ENCODE measurements at regions not wholly inside any gene's neighbourhood (a gene's known extent, or its start where the extent isn't known, plus 50 kb on each side); places are given as distances from the start of the nearest gene placed in this dataset.

DNA sequence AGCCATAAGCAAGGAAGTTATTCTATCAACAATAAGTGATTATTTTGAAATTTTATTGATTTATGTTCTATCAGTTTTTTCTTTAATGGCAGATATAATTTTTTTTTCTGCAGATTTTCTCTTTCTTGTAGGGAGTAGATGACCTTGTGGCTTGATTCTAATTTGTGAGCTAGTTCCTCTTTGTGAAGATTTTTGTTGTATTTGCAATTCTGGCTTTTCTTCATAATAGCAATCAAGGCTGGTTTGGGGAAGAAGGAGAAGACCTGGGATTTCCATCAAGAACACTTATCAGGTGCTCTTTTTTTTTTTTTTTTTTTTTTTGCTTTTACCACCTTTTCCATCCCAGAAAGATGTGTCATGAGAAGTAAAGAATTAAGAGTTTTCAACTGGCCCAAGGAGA lies 324.2 kb upstream of the MAN1A1 start:
- TF ChIP-seq, protein P1, sequence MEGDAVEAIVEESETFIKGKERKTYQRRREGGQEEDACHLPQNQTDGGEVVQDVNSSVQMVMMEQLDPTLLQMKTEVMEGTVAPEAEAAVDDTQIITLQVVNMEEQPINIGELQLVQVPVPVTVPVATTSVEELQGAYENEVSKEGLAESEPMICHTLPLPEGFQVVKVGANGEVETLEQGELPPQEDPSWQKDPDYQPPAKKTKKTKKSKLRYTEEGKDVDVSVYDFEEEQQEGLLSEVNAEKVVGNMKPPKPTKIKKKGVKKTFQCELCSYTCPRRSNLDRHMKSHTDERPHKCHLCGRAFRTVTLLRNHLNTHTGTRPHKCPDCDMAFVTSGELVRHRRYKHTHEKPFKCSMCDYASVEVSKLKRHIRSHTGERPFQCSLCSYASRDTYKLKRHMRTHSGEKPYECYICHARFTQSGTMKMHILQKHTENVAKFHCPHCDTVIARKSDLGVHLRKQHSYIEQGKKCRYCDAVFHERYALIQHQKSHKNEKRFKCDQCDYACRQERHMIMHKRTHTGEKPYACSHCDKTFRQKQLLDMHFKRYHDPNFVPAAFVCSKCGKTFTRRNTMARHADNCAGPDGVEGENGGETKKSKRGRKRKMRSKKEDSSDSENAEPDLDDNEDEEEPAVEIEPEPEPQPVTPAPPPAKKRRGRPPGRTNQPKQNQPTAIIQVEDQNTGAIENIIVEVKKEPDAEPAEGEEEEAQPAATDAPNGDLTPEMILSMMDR (IDR thresholded peaks at IDR 0.05): no peak
- no peak for TF ChIP-seq POLR2A (IDR thresholded peaks at IDR 0.05)

All from Peyer's patch (tissue), 4 donors.